ENCODE measurements at regions not wholly inside any gene's neighbourhood (a gene's known extent, or its start where the extent isn't known, plus 50 kb on each side); places are given as distances from the start of the nearest gene placed in this dataset.

DNA sequence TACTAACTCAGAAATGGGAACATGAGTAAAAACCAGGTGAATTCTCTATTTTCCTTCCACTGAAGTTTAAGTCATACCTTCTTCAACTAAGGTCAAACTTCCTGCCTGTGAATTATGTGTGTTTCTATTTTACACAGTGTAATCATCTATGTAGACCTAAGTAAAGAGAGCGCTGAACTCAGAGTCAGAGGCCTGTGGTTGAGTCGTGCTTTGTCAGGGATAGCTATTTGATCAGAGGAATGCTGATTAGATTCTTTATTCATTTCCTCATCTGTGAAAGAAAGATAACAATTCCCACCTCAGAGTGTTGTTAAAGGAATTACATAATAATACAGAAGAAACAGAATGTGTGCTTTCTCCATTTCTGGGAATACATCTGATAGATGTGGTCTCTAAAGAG, 654.1 kb downstream of the STIM2 start:
- TF ChIP-seq, protein P1, sequence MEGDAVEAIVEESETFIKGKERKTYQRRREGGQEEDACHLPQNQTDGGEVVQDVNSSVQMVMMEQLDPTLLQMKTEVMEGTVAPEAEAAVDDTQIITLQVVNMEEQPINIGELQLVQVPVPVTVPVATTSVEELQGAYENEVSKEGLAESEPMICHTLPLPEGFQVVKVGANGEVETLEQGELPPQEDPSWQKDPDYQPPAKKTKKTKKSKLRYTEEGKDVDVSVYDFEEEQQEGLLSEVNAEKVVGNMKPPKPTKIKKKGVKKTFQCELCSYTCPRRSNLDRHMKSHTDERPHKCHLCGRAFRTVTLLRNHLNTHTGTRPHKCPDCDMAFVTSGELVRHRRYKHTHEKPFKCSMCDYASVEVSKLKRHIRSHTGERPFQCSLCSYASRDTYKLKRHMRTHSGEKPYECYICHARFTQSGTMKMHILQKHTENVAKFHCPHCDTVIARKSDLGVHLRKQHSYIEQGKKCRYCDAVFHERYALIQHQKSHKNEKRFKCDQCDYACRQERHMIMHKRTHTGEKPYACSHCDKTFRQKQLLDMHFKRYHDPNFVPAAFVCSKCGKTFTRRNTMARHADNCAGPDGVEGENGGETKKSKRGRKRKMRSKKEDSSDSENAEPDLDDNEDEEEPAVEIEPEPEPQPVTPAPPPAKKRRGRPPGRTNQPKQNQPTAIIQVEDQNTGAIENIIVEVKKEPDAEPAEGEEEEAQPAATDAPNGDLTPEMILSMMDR (conservative IDR thresholded peaks at IDR 0.05) = no peak
- no peak for TF ChIP-seq EZH2 (IDR thresholded peaks at IDR 0.05; ENCODE audit: low read depth)
